ENCODE measurements at regions not wholly inside any gene's neighbourhood (a gene's known extent, or its start where the extent isn't known, plus 50 kb on each side); places are given as distances from the start of the nearest gene placed in this dataset.

DNA sequence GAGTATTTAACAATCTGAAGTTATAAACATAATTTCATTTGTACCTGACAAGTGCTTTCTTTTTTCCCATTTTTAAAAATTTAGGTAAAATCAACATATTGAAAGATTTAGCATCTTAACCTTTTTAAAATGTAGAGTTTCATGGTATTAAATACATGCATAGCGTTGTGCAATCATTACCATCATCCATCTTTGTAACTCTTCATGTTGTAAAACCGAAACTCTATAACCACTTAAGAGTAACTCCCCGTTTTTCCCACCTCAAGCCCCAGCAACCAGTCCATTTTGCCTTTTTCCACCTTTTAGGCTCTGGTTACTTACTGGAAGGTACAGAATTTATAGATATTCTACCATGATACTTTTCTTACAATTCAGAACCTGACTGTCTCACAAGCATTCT lies 892.5 kb downstream of the DNAJB9 start:
- TF ChIP-seq, protein P1, sequence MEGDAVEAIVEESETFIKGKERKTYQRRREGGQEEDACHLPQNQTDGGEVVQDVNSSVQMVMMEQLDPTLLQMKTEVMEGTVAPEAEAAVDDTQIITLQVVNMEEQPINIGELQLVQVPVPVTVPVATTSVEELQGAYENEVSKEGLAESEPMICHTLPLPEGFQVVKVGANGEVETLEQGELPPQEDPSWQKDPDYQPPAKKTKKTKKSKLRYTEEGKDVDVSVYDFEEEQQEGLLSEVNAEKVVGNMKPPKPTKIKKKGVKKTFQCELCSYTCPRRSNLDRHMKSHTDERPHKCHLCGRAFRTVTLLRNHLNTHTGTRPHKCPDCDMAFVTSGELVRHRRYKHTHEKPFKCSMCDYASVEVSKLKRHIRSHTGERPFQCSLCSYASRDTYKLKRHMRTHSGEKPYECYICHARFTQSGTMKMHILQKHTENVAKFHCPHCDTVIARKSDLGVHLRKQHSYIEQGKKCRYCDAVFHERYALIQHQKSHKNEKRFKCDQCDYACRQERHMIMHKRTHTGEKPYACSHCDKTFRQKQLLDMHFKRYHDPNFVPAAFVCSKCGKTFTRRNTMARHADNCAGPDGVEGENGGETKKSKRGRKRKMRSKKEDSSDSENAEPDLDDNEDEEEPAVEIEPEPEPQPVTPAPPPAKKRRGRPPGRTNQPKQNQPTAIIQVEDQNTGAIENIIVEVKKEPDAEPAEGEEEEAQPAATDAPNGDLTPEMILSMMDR (conservative IDR thresholded peaks at IDR 0.05 in 1 of 2, IDR thresholded peaks at IDR 0.05 in 1 of 2; ENCODE audit: low read depth in 1 of 2, low read length in 2 of 2): no peak
- TF ChIP-seq EZH2 (IDR thresholded peaks at IDR 0.05; ENCODE audit: low read length, missing control alignments): no peak

Data from fibroblast of lung (primary cell).